Stimulated activated naive CD8-positive, alpha-beta T cell treated with anti-CD3 and anti-CD28 coated beads, Interleukin-15, Interleukin-2, amounts not matched to agents 100 ng/mL and 50 ng/mL, for 24 hours (primary cell): ENCODE measurements at regions not wholly inside any gene's neighbourhood (a gene's known extent, or its start where the extent isn't known, plus 50 kb on each side); places are given as distances from the start of the nearest gene placed in this dataset.

Source experiments
- H3K27ac Mint-ChIP-seq: one replicate; pipeline ENCODE4 v1.8.0; 2021; ENCODE audit warnings: mild to moderate bottlenecking, mixed read lengths
- H3K27me3 Mint-ChIP-seq: one replicate; pipeline ENCODE4 v1.8.0; 2021; ENCODE audit warnings: mixed read lengths
- H3K36me3 Mint-ChIP-seq: one replicate; pipeline ENCODE4 v1.8.0; 2021; ENCODE audit warnings: low read depth, mixed read lengths
- H3K4me1 Mint-ChIP-seq: one replicate; pipeline ENCODE4 v1.8.0; 2021; ENCODE audit warnings: low read depth, mixed read lengths
- H3K4me3 Mint-ChIP-seq: one replicate; pipeline ENCODE4 v1.8.0; 2021; ENCODE audit warnings: mild to moderate bottlenecking, mixed read lengths
- H3K9me3 Mint-ChIP-seq: one replicate; pipeline ENCODE4 v1.8.0; 2021; ENCODE audit warnings: mixed read lengths

GRCh38 chr14:56065621-56066290, 52.5 kb upstream of the PELI2 start:
- H3K4me3 Mint-ChIP-seq: no peak overlapping the region
- H3K9me3 Mint-ChIP-seq: no peaks in the 10 kb centered on the region
- no peak overlapping the region for H3K27ac Mint-ChIP-seq
- H3K36me3 Mint-ChIP-seq: no peaks in the 10 kb centered on the region
- no peaks in the 10 kb centered on the region for H3K4me1 Mint-ChIP-seq
- peaks cover 4% of the 10 kb centered on the region for H3K27me3 Mint-ChIP-seq
